Activated CD4-positive, alpha-beta T cell treated with anti-CD3 and anti-CD28 coated beads, Interleukin-2, amount 10 ng/mL, durations not matched to agents 24 days and 14 days (primary cell): ENCODE measurements at regions not wholly inside any gene's neighbourhood (a gene's known extent, or its start where the extent isn't known, plus 50 kb on each side); places are given as distances from the start of the nearest gene placed in this dataset.

Experiments used
- DNase-seq: peaks from one replicate; pipeline ENCODE4 v3.0.0; 2022
- H3K27ac Mint-ChIP-seq: one replicate; pipeline ENCODE4 v1.8.0; 2022; ENCODE audit warnings: mild to moderate bottlenecking, mixed read lengths
- H3K27me3 Mint-ChIP-seq: one replicate; pipeline ENCODE4 v1.8.0; 2022; ENCODE audit warnings: mixed read lengths
- H3K36me3 Mint-ChIP-seq: one replicate; pipeline ENCODE4 v1.8.0; 2022; ENCODE audit warnings: low read depth, mild to moderate bottlenecking, mixed read lengths
- H3K4me1 Mint-ChIP-seq: one replicate; pipeline ENCODE4 v1.8.0; 2021; ENCODE audit warnings: mixed read lengths
- H3K4me3 Mint-ChIP-seq: one replicate; pipeline ENCODE4 v1.8.0; 2022; ENCODE audit warnings: mild to moderate bottlenecking, moderate library complexity, mixed read lengths
- H3K9me3 Mint-ChIP-seq: one replicate; pipeline ENCODE4 v1.8.0; 2021; ENCODE audit warnings: mixed read lengths
- intact Hi-C: fragments of 100-400 bp; cut with micrococcal nuclease; formaldehyde crosslinking; loops from one replicate; pipeline ENCODE4 v1.15.1; 2023

- H3K4me3 Mint-ChIP-seq = no peak overlapping the region
- H3K9me3 Mint-ChIP-seq = no peaks in the 10 kb centered on the region
- no peak overlapping the region for H3K27ac Mint-ChIP-seq
- H3K27me3 Mint-ChIP-seq = peaks cover 5% of the 10 kb centered on the region
- no peaks in the 10 kb centered on the region for H3K36me3 Mint-ChIP-seq
- no peak for DNase-seq
- no peaks in the 10 kb centered on the region for H3K4me1 Mint-ChIP-seq
- intact Hi-C loops = no loop called here
These were observed 104.0 kb upstream of the ZFHX3 start for GRCh38 chr16:73151941-73152340.

DNA sequence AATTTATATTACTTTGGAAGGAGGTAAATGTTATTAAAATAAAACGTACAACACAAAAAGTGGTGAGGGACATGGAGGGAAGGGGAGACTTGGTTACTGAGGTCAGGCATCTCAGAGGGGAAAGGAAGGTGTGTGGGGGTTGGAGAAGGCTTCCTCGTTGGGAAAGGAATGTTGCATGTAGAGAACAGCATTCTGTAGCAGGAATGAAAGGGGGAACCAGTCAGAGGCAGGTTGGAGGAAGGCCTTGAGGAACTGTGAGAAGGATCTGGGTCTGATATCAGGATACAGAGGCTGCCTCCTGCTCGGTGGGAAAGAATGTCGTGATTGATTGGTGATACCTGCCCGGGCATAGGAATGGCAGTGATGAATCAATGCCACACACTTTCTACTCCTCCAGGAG is 103.3 kb upstream of the ZFHX3 start:
- H3K9me3 Mint-ChIP-seq = no peaks in the 10 kb centered on the region
- H3K36me3 Mint-ChIP-seq = no peaks in the 10 kb centered on the region
- no peak overlapping the region for H3K4me3 Mint-ChIP-seq
- no peaks in the 10 kb centered on the region for H3K4me1 Mint-ChIP-seq
- no peak overlapping the region for H3K27ac Mint-ChIP-seq
- intact Hi-C loops = no loop called here
- DNase-seq = no peak
- peaks cover 5% of the 10 kb centered on the region for H3K27me3 Mint-ChIP-seq

DNA sequence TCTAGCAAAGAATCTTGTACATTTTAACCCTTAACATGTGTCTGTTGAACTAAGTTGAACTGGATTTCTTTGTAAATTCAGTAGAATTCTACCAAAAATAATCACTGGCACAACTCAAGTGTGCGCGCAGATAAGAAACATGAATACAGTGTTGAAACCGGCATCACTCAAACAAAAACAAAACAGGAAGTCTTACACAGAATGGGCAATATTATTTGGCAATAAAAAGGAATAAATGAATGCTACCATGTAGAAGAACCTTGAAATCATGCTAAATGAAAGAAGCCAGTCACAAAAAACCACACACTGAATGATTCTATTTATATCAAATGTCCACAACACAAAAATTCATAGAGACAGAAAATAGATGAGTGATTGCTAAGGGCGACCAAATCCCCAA is 102.9 kb upstream of the ZFHX3 start:
- intact Hi-C loops = no loop called here
- H3K9me3 Mint-ChIP-seq = no peaks in the 10 kb centered on the region

GRCh38 chr16:73149334-73149733 is 101.4 kb upstream of the ZFHX3 start:
- no peak overlapping the region for H3K27ac Mint-ChIP-seq
- H3K9me3 Mint-ChIP-seq = no peaks in the 10 kb centered on the region
- H3K27me3 Mint-ChIP-seq = peaks cover 5% of the 10 kb centered on the region
- H3K36me3 Mint-ChIP-seq = no peaks in the 10 kb centered on the region
- no peaks in the 10 kb centered on the region for H3K4me1 Mint-ChIP-seq
- no peak overlapping the region for H3K4me3 Mint-ChIP-seq
- intact Hi-C loops = no loop called here
- DNase-seq = no peak

More for the DNA sequence above, 102.9 kb upstream of the ZFHX3 start:
- H3K4me1 Mint-ChIP-seq = no peaks in the 10 kb centered on the region
- no peaks in the 10 kb centered on the region for H3K36me3 Mint-ChIP-seq
- H3K4me3 Mint-ChIP-seq = no peak overlapping the region
- DNase-seq = no peak
- no peak overlapping the region for H3K27ac Mint-ChIP-seq
- H3K27me3 Mint-ChIP-seq = peaks cover 5% of the 10 kb centered on the region

GRCh38 chr16:73147958-73148357 is 100.0 kb upstream of the ZFHX3 start:
- no peak overlapping the region for H3K27ac Mint-ChIP-seq
- H3K9me3 Mint-ChIP-seq = no peaks in the 10 kb centered on the region
- no peak for DNase-seq
- peaks cover 5% of the 10 kb centered on the region for H3K27me3 Mint-ChIP-seq
- H3K4me3 Mint-ChIP-seq = no peak overlapping the region
- H3K4me1 Mint-ChIP-seq = no peaks in the 10 kb centered on the region
- H3K36me3 Mint-ChIP-seq = no peaks in the 10 kb centered on the region
- intact Hi-C loops = no loop called here

- intact Hi-C loops = no loop called here
- Mint-ChIP-seq H3K4me3 (no peak overlapping the region), H3K4me1 (no peaks in the 10 kb centered on the region), H3K27ac (no peak overlapping the region), H3K9me3 (no peaks in the 10 kb centered on the region), H3K27me3 (no peaks in the 10 kb centered on the region), H3K36me3 (no peaks in the 10 kb centered on the region)
- DNase-seq = no peak
These were observed 97.4 kb upstream of the ZFHX3 start for GRCh38 chr16:73145166-73145880.

- no peaks in the 10 kb centered on the region for H3K4me1 Mint-ChIP-seq
- H3K27ac Mint-ChIP-seq = no peak overlapping the region
- DNase-seq = no peak
- H3K36me3 Mint-ChIP-seq = no peaks in the 10 kb centered on the region
- no peaks in the 10 kb centered on the region for H3K27me3 Mint-ChIP-seq
- no peaks in the 10 kb centered on the region for H3K9me3 Mint-ChIP-seq
- no peak overlapping the region for H3K4me3 Mint-ChIP-seq
- intact Hi-C loops = no loop called here
These were observed 95.9 kb upstream of the ZFHX3 start for GRCh38 chr16:73143576-73144422.

DNA sequence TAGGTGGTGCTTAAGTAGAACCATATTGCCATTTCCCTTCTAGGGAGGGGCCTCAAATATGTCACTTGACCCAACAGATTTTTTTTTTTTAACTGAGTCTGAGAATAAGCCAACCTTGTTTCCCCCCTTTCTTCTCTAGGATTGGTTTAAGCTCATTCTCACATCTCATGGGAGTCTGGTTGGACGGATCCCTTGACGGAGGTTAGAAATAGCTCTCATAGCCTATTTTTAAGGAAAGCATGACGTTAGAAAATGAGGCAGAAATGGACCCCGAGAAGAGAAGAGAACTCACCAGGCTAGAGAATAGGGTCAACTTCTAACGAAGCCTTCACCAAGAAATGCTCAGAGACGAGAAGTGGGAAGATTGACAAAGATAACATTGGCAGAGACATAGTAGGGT is 95.1 kb upstream of the ZFHX3 start:
- H3K27ac Mint-ChIP-seq = no peak overlapping the region
- H3K27me3 Mint-ChIP-seq = no peaks in the 10 kb centered on the region
- H3K4me3 Mint-ChIP-seq = no peak overlapping the region
- DNase-seq = no peak
- H3K9me3 Mint-ChIP-seq = no peaks in the 10 kb centered on the region
- H3K4me1 Mint-ChIP-seq = no peaks in the 10 kb centered on the region
- no peaks in the 10 kb centered on the region for H3K36me3 Mint-ChIP-seq
- intact Hi-C loops = no loop called here

DNA sequence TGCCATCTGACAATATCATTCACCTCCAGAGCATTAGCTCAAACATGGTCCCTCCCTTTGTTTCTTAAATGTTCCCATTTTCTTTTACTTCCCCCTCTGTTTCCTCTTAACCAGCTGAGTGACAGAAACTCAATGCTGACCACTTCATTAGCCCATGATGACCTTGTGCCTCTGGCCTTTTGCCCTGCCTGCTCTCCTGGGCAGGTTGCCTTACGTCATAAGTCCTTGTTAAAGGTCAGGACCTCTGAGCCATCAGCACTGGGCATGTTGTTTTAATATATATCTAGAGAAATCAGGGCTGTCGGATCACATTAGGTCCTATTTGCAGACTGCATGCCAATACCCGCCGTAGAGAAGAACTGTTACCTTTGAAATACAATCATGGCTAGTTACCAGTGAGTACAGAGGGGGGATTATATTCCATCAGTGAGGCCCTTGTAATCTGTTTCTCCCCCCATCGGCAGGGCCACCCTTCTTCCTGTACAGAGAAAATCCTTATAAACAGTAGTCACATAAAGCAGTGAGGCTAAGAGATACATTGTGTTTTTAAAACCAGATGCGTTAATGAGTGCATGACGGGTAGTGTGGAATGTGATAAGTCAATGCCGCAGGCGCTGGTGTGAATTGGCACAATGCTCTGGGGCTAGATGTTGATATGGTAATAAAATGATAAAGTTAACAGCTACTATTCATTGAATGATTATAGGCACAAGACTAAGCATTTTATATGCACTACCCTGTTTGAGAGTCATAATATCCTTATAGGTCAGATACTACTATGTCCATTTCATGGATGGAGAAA is 94.3 kb upstream of the ZFHX3 start:
- Mint-ChIP-seq H3K27me3 (no peaks in the 10 kb centered on the region), H3K4me1 (no peaks in the 10 kb centered on the region), H3K4me3 (no peak overlapping the region), H3K27ac (no peak overlapping the region), H3K9me3 (no peaks in the 10 kb centered on the region), H3K36me3 (no peaks in the 10 kb centered on the region)
- intact Hi-C loops = no loop called here
- no peak for DNase-seq

GRCh38 chr16:73140929-73141328 is 93.0 kb upstream of the ZFHX3 start:
- Mint-ChIP-seq H3K27me3 (no peaks in the 10 kb centered on the region), H3K9me3 (no peaks in the 10 kb centered on the region), H3K27ac (no peak overlapping the region), H3K4me1 (no peaks in the 10 kb centered on the region), H3K36me3 (no peaks in the 10 kb centered on the region), H3K4me3 (no peak overlapping the region)
- DNase-seq = no peak
- intact Hi-C loops = no loop called here

- Mint-ChIP-seq H3K36me3 (no peaks in the 10 kb centered on the region), H3K27me3 (no peaks in the 10 kb centered on the region), H3K4me3 (no peak overlapping the region), H3K9me3 (peaks cover 4% of the 10 kb centered on the region), H3K4me1 (no peaks in the 10 kb centered on the region), H3K27ac (no peak overlapping the region)
- no peak for DNase-seq
- intact Hi-C loops = no loop called here
These were observed 83.4 kb upstream of the ZFHX3 start for GRCh38 chr16:73131156-73131862.

DNA sequence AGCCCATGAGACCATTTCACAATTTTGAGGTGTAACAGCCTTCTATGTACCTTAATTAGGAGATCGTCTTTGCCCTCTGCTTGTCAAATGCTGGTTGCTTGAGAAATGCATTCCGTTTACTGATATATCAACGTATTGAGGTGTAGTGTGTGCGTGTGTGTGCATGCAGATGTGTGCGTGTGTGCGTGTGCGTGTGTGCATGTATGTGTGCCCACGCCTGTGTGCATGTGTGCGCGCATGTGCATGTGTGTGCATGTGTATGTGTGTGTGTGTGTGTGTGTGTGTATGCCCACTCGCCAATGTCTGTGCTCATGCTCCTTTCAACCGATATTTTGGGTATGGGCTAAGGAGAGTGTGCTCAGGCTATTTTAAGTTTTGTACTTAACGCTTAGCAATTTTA is 81.5 kb upstream of the ZFHX3 start:
- H3K9me3 Mint-ChIP-seq = peaks cover 6% of the 10 kb centered on the region

DNA sequence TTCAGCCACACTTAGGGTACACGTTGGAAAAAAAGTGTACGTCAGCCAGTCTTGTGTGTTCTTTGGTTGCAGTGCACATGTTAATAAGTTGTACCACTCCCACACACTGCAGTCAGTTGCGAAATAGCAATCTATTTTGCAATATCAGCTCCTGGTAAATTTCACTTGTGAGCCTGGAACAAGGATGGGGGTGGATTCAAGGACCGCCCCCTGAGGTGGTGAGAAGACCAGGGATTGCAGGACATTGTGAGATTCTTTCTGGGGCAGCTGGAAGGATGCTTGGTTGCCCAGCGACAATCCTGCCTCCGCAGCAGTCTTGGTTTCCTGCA is 78.6 kb upstream of the ZFHX3 start:
- no peak overlapping the region for H3K4me3 Mint-ChIP-seq
- H3K36me3 Mint-ChIP-seq = no peaks in the 10 kb centered on the region
- DNase-seq = no peak
- H3K9me3 Mint-ChIP-seq = peaks cover 8% of the 10 kb centered on the region
- intact Hi-C loops = no loop called here
- no peak overlapping the region for H3K27ac Mint-ChIP-seq
- peaks cover 9% of the 10 kb centered on the region for H3K4me1 Mint-ChIP-seq
- H3K27me3 Mint-ChIP-seq = peaks cover 2% of the 10 kb centered on the region

More for the DNA sequence above, 81.5 kb upstream of the ZFHX3 start:
- Mint-ChIP-seq H3K27ac (no peak overlapping the region), H3K4me3 (no peak overlapping the region), H3K4me1 (peaks cover 1% of the 10 kb centered on the region), H3K27me3 (peaks cover 1% of the 10 kb centered on the region), H3K36me3 (no peaks in the 10 kb centered on the region)
- DNase-seq = no peak
- intact Hi-C loops = no loop called here
